ENCODE measurements at regions not wholly inside any gene's neighbourhood (a gene's known extent, or its start where the extent isn't known, plus 50 kb on each side); places are given as distances from the start of the nearest gene placed in this dataset.

DNA sequence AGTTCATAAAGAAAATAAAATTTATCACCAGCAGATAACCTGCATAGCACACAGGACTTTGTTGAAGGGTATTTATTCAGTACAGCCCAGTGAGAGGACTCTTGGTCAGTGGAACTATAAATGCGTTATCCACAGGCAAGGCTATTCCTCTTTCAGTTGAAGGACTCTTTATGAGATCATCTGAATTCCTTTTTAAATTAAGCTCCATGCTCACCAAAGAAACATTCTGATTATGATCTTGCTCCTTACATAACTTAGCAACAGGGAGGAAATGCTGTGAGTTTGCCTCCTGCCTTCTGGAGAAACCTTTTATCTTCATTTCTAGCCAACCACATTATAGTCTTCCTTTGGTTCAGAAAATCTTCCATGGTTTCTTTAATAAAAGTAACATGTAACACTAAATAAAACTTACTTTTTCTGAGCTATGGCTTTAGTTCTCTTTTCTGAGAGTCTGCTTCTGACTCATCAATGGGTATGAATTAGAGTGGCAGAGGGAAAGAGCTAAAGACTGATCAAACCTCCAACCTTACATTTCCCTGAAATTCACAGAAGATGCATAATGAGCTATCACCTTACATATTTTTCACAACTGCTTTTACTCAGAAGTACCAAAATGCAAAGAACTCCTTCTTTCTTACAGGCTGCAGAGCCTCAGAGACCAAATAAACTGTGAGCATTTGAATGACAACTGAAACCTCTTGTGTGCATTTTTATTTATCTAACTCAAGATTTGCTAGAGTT lies 267.2 kb downstream of the ADGRG6 start:
- TF ChIP-seq EZH2 (IDR thresholded peaks at IDR 0.05; ENCODE audit: low read depth, unreplicated experiment), result no peak
- no peak for TF ChIP-seq POLR2AphosphoS5 (IDR thresholded peaks at IDR 0.05; ENCODE audit: low read depth)
- TF ChIP-seq CREB1 (CRISPR knock-in tag; IDR thresholded peaks at IDR 0.05; ENCODE audit: low read depth), result no peak
- TF ChIP-seq, protein P1, sequence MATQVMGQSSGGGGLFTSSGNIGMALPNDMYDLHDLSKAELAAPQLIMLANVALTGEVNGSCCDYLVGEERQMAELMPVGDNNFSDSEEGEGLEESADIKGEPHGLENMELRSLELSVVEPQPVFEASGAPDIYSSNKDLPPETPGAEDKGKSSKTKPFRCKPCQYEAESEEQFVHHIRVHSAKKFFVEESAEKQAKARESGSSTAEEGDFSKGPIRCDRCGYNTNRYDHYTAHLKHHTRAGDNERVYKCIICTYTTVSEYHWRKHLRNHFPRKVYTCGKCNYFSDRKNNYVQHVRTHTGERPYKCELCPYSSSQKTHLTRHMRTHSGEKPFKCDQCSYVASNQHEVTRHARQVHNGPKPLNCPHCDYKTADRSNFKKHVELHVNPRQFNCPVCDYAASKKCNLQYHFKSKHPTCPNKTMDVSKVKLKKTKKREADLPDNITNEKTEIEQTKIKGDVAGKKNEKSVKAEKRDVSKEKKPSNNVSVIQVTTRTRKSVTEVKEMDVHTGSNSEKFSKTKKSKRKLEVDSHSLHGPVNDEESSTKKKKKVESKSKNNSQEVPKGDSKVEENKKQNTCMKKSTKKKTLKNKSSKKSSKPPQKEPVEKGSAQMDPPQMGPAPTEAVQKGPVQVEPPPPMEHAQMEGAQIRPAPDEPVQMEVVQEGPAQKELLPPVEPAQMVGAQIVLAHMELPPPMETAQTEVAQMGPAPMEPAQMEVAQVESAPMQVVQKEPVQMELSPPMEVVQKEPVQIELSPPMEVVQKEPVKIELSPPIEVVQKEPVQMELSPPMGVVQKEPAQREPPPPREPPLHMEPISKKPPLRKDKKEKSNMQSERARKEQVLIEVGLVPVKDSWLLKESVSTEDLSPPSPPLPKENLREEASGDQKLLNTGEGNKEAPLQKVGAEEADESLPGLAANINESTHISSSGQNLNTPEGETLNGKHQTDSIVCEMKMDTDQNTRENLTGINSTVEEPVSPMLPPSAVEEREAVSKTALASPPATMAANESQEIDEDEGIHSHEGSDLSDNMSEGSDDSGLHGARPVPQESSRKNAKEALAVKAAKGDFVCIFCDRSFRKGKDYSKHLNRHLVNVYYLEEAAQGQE (IDR thresholded peaks at IDR 0.05; ENCODE audit: unreplicated experiment), result no peak
- TF ChIP-seq, protein P2, sequence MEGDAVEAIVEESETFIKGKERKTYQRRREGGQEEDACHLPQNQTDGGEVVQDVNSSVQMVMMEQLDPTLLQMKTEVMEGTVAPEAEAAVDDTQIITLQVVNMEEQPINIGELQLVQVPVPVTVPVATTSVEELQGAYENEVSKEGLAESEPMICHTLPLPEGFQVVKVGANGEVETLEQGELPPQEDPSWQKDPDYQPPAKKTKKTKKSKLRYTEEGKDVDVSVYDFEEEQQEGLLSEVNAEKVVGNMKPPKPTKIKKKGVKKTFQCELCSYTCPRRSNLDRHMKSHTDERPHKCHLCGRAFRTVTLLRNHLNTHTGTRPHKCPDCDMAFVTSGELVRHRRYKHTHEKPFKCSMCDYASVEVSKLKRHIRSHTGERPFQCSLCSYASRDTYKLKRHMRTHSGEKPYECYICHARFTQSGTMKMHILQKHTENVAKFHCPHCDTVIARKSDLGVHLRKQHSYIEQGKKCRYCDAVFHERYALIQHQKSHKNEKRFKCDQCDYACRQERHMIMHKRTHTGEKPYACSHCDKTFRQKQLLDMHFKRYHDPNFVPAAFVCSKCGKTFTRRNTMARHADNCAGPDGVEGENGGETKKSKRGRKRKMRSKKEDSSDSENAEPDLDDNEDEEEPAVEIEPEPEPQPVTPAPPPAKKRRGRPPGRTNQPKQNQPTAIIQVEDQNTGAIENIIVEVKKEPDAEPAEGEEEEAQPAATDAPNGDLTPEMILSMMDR (conservative IDR thresholded peaks at IDR 0.05; ENCODE audit: low read depth in 2 of 2), result no peak
- no peak for TF ChIP-seq EZH2phosphoT487 (IDR thresholded peaks at IDR 0.05; ENCODE audit: unreplicated experiment)
- no peak for TF ChIP-seq STAT1 (IDR thresholded peaks at IDR 0.05; ENCODE audit: unreplicated experiment)
